Right lung (tissue), 2 donors: ENCODE measurements at regions not wholly inside any gene's neighbourhood (a gene's known extent, or its start where the extent isn't known, plus 50 kb on each side); places are given as distances from the start of the nearest gene placed in this dataset.

Experiments used
- DNase-seq, 2 donors: peaks; one replicate each; pipeline ENCODE4 v3.0.0-alpha.2; 2013

DNA sequence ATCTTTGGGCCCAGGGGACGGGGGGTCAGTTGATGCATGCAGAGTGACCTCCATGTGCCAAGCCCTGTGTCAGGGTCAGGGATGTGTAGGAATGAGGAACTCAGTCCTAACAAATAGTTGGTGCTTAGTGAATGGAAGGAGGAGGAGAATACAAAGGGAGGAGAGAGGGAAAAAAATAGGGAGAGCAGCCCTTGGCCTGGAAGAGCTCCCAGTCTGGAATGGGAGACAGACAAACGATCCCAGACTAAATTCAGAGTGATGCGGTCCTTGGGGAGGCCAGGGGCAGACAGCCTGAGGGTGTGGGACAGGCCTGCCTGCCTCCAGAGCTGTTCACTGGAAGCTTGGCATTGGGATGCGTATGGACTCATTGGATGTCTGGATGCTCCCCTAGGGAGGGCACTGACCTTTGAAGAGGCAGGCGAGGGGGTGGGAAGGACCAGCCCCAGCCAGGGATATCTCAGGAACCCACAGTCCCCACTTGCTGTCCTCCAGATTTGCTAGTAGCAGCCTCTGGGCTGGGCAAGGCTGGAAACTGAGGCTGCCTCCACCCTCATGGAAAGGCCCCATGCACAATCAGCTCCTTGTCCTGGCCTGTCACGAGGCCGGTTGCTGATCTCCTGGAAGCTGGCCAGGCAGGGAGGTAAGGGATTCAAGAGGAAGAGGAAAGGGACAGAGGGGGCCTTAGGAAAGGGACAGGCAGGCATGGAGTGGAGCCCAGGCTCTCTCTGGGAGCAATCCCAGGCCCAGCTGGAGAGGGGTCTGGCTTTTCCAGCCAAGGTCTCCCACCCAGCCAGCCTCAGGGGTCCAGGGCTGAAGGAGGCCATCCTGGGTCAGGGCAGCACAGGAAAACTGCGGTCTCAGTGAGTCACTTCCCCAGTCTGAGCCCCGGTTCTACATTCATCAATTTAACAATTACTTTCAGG lies 69.0 kb upstream of the GGTA1 start:
- no peak for DNase-seq

DNA sequence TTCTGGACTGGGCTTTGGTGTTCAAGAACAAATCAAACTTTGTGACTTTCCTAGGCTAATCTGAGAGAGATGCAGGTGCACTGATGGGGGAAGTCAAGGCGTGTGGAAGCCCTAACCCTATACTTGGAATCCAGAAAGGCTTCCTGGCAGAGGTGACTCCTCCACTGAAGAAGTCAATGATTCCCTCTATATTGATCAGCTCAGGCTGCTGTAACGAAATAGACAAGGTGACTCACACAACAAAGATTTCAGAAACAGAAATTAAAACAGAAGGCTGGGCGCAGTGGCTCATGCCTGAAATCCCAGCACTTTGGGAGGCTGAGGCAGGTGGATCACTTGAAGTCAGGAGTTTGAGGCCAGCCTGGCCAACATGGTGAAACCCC lies 69.6 kb upstream of the GGTA1 start:
- no peak for DNase-seq

DNA sequence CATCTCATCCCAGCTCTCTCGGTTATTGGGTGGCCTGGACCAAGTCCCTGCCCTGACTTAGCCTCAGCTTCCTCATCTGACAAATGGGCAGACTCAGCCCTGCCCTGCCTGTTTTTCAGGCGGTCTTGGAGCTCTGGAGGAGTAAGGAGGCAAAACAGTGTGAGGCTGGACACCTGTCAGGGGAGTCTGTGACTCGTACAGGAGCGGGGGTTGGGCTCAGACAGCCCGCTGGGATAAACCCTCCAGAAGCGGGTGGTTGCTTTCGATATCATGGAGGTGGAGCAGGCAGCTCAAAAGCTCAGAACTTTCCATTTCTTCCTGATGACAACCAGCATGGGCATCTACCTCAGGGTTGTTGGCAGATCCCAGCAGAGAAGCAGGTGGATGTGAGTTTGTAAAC lies 72.9 kb upstream of the GGTA1 start:
- DNase-seq = no peak

DNA sequence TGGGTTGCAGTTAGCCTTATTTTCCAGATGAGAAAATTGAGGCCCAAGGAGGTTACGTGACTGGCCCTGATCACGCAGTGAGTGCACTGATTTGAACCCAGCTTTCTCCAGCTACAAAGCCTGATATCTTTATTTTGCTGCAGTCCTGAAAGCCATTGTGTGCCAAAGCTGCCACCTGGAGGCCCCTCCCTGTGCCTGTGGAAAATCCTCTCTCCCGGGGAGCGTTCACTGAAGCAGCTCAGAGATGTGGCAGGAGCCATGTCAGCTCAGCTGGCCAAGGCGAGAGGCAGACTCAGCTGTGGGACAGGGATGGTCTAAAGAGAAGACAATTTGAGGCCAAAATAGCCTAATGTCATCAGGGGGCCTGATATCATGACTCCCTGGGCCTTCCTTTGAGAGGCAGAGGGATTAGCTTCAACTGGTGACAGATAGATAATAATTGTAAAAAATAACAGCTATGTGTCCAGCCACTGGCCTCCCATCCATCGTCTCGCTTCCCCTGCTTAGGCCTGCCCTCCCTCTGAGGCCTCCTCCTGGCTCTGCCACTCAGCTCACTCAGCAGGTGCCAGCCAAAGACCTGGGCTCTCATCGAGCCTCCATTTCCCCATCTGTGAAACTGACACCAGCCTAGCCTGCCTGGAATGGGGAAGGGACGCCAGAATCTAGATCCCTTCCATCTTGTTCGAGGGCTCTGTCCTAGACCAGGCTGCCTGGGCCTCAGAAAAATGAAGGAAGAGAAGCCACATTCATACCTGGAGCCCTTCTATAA lies 74.3 kb upstream of the GGTA1 start:
- DNase-seq = no peak

DNA sequence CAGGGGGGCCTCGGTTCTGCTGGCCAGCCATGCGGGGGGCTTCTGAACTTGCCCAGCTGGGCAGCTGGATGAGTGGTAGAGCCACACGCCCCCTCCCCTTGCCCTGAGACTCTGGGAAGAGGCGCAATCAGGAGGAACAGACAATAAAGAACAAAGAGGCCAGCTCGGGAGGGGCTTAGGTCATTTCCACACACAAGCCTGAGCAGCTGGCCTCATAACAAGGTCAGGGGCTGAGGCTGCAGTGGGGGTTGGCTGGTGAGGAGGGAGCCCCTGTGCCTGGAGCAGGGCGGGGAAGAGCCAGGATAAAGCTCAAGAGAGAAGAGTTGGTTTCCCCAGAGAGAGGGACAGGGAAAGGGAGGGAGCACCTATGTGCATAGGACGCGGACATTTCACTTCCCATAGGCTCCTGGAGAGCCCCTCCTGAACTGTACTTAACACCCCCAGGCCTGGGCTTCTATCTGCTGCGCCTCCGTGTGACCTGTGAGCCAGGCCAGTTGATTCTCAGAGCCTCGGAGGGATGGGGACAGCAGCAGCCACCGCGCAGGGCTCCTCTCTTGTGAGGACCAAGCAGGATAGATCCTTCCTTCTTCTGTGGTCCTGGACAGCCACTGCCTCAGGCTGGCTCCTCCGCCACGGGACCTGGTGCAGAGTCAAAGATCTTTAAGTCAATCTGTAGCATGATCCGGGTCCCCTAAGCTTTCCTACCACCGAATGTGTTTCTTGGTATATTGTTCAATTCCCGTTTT lies 75.3 kb upstream of the GGTA1 start:
- no peak for DNase-seq

DNA sequence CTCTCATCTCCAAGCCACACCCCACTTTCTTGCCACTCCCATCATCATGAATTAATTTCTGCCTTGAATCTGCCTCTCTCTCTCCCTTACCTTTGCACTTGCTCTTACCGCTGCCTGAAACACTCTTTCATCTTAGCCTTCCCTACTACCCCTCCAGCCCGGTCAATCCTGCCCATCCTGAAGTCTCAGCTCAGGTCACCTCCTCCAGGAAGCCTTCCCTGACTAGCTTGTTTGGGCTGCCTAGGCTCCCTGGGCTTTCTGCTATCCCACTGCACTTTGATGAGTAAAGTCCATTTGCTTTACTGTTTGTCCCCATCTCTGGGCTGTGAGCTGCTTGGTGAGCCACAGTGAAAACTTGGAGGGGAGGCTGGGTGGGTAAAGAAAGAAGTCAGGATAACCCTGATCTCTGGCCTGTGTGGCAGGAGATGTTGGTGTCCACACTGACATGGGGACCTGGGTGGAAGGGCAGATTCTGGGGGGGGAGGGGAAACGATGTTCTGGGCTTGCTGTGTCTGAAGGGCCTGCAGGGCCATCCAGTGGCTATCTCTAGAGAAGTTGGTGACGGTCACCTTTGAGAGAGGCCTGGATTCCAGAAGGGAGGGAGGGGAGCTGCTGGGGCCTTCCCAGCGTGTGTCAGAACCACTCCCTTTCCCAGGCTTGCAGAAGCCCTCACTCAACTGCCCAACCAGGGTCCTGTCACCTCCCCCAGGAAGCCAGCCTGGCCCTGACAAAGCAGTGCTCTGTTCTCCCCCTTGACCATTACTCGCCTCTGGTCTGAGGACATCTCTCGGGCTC lies 75.0 kb upstream of the DAB2IP start:
- no peak for DNase-seq

DNA sequence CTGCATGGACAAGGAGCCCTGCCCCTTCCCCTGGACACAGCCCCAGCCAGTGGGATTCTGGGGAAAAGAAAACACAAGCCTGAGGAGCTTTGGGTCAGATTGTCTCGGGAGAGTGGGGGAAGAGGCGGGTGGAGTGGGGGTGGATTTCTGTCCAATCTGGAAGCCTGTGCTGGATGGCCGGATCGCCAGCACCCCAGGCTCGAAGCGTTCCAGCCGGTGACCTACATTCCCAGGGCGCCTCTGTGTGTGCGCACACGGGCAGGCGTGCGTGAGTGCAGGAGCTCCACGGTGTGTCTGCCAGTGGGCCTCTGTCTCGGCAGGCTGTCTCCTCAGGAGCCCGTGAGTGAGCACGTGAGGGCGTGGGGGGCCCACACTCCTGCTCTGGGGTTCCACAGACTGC lies 74.3 kb upstream of the DAB2IP start:
- DNase-seq = no peak

DNA sequence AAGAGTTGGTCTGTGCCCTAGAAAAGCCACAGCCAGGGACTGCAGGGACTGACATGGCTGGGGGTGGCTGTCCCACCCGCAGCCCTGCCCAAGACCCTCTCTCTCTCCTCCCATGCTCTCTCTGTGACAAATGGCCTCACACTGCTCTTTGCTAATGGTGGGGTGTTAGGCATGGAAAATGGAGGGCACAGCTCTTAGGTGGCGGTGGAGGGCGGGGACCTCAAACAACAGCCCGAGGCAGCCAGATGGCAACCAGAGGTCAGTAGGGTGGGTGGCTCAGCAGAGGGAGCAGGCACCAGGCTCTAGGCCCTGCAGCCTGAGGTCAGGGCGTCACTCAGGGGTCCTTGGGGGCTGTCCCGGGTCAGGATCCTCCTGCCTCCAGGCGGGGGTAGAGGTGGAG lies 73.9 kb upstream of the DAB2IP start:
- DNase-seq = no peak

DNA sequence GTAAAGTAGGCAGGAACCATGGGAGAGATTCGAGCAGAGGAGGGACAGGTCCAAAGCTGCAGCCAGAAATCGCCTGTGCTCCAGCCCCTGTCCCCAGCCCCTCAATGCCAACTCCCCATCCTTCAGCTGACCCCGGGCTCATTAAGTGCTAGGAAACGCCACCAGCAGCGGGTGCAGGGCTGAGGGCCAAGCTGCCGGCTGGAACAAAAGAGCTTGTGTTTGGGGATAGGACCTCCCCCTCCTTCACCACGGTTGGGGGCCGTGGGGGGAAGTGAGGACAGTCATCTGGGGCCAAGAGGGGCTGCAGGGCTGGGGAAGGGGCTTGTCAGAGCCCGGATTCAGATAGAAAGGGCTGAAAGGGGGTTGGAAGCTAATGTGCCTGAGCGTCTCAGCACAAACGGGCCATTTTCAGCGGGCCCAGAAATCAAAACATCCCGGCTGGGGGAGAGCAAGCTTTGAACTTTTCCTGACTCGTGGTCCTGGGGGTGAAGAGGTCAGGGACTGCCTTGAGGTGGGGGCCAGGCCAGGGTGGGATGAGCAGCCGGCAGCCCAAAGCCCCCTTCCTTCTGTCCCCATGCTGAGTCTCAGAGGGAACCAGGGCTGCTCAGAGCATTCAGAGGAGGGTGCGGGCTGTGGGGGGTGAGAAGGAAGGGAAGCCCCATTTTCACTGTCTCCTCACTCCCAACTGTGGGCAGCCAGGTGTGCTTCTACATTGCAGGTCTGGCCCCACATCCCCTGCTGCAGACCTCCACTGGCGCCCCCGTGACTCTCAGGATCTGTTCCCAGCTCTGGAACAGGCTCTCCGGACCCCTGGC lies 69.4 kb upstream of the DAB2IP start:
- DNase-seq = no peak

DNA sequence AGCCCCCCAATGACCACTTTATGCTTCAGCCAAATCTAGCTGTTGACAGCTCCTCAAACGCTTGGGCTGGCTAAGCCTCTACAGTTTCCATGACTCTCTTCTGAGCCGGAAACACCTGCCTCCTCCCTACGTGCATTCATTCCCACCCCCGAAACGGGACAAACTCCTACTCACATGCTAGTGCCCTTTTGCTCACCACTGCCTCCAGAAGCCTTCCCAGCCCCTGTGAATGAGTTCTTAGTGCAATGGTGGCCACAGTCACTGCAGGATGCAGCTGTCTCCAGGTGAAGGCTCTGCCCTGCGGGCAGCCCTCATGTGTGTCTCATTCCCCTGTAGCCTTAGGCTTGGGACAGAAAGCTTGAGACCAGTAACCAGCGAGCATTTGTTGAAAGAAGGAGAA lies 68.8 kb upstream of the DAB2IP start:
- no peak for DNase-seq

DNA sequence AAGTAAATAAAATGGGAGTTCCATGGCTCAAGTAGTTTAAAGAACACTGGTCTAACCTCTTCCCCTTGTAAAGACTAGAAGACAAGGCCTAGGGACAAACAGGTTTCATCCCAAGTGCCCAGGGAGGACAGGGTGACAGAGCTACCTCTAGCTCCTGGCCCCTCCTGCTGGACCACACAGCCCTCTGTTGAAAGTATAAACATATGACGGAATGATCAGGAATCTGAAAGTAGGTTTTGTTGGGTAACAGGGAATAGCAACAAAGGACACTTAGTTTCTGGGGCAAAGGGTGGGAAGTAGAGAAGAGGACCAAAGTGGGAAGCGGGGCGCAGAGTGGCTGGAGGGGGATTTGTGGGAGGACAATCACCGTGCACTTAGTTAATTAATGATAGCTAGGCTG lies 67.0 kb upstream of the DAB2IP start:
- DNase-seq = no peak

DNA sequence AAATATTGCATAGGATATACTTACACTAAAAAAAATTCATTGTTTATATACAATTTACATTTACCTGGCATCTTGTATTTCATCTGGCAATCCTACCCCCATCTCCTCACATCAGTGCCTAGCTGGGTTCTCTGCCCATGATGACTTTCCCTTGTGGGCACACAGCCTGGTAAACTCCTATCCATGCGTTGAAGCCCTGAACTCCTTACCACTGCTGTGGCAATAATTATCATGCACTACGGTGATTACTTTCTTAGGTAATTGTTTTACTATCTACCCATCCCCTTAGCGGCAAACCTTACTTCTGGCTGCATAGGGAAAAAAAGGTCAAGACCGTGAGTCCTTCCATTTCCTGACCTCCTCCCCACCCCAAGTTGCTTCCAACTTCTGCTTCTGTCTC lies 63.6 kb upstream of the DAB2IP start:
- no peak for DNase-seq

DNA sequence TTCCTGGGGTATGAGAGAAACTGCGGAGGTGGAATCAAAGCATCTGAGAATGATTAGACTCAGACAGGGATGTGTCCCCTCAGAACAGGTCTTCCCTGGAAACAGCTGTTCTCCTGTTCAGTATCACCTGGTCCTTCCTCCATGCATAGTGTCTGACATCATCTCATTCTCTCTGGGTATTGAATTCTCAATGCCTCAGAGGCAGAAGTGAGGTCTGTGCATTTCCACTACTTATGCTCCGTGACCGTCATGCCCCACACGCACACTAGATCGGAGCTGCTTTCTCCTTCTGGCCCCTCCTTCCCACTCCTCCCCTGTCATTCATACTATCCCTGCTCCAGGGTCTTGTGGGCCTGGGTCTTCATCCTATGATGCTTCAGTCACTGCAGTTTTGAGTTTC lies 61.4 kb upstream of the DAB2IP start:
- DNase-seq = no peak

DNA sequence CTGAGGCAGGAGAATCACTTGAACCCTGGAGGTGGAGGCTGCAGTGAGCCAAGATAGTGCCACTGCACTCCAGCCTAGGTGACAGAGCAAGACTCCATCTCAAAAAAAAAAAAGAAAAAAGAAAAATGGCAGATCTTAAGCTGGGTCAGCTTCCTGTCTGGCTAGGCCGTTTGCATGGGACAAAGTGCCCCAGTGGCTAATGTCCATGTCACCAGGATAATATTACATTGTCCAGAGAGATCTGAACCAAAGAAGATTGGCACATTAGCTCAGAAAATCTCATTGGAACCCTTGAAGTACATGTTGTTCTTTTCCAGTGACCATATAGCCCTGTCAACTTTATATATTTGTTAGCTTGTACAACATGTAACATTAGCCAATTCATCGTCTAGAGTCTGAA lies 59.2 kb upstream of the DAB2IP start:
- no peak for DNase-seq

DNA sequence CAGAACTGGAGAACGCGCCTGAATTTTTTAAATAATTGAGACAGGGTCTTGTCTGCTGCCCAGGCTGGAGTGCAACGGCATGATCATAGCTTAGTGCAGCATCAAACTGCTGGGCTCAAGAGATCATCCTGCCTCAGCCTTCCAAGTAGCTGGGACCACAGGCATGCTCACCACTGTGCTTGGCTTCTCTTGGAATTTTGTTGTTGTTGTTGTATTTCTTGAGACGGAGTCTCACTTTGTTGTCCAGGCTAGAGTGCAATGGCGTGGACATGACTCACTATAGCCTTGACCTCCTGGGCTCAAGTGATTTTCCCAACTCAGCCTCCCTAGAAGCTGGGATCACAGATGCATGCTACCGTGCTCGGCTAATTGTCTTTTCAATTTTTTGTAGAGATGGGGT lies 58.4 kb upstream of the DAB2IP start:
- no peak for DNase-seq

DNA sequence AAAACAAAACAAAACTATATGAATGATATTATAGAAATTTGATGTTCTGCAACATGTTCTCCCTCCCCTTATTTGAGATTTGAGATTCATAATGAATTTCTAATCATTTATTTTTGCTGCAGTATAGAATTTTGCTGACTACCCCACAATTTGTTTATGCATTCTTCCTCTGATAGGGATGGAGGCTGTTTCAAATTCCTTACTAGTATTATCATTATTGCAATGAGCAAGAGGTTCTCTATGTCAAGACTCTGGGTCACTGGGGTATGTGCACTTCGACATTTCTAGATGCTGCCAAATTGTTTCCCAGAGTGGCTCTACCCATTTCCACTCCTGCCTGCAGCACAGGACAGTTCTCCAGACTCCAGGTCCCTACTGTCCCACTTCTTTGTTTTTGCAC lies 54.9 kb upstream of the DAB2IP start:
- DNase-seq = no peak

DNA sequence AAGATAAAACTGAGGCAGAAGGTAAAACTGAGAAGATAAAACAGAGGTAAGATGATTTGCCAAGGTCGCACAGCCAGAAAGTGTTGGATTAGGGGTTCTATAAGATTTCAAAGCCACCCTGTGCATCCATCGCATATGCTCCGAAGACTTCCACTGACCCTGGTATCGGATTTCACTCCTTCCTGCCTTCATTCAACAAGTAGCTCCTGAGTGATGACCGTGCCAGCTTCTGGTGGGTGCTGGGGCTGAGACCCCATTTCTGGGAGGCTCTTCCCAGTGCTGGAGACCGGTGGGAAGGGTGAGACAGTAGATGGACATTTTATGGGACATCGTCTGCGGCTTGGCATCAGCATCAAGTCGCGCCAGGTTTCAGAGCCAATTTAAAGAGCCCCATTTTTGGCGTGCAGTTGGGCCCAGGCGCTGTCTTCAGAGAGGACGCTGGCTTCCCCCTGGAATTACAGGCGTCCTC lies 53.7 kb upstream of the DAB2IP start:
- no peak for DNase-seq

DNA sequence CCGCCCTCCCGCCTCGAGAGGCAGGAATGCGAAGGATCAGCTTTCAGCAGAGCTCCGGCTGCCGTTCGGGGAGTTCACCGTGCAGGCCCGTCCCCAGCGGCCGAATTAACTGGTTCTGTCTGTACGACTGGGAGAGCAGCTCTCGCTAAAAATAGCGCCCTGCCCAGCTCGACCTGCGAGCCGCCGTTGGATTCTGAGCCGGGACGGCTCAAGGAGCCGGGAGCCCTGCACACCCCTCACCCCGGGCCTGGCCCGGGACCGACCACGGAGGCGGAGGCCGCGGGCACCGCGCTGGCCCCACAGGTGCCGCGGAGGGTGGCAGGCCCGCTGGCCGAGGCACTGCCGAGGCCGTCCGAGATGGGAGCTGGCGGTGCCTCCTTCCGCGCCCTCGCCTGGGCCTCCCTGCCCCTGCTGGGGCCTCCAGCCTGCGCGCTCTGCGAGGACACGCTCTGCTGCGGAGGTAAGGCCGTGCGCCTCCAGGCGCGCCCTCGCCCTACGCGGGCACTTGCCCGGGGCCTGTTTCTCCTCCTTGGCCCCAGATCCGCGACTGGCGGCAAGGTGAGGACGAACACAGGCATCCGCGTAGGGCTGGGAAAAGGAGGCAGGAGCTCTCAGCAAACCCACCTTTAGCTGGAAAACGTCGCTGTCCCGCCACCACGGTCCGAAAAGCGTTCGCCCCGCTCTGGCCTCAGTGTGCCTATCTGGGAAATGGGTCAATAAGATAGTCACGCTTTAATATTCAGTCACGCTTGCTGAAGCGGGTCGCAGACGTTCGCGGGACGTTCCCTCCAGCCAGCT lies 53.1 kb upstream of the DAB2IP start:
- DNase-seq = peak; percentile 75 to 76

DNA sequence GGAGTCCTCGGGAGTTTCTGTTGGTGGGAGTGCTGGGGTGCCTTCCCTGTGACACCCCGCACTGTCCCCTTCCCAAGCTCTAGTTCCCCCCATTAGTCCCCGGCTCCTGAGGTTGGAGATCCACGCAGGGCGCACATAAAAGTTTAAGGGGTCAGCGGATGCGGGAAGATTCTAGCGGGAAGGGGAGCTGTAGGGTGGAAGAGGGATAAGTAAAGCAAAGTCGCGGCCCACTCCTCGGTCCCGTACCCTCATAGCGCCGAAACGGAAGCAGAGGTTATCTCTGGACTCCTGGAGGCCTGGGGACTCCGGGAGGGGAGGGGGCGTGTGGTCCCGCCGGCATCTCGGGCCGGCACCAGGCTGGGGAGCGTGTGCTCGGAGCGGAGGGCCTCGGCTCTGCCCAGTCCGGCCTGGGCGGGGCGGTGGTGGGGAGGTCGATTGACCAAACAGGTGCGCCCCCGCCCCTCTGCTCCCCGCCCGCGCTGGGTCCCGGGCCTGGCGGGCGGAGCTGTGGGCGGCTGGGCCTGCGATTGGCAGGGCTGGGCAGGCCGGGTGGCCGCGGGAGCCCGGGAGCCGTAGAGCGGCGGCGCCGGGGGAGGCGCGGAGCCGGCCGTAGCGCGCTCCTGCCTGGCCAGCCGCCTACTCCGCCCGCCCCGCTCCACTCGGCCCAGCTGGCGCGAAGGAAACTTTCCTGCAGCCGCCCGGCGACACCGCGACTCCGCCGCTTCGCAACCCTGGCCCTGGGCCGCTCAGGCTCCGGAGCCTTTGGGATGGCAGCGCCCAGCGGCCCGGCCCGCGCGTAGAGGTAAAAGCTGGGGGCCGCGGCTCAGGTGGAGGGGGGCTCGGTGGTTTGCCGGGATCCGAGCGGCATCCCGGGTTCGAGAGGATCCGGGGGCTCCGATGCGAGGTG lies 52.2 kb upstream of the DAB2IP start:
- DNase-seq = peak in 1 of 2 donors; percentile 66
